Activated naive CD8-positive, alpha-beta T cell treated with anti-CD3 and anti-CD28 coated beads, Interleukin-2, amount 10 ng/mL, durations not matched to agents 7 days and 5 days (primary cell): ENCODE measurements at regions not wholly inside any gene's neighbourhood (a gene's known extent, or its start where the extent isn't known, plus 50 kb on each side); places are given as distances from the start of the nearest gene placed in this dataset.
"Not testable (repeated sequence)": the region's sequence is repeated elsewhere in the genome, so short reads cannot be mapped to it uniquely, and the experiment has no call there.

Experiments
- ATAC-seq: fragments of 150-1000 bp; cut with Tn5 transposase; one replicate; pipeline ENCODE4 v1.10.0; 2021; ENCODE audit warnings: low read depth, moderate library complexity
- POLR2A ChIA-PET: fragments of 350-600 bp; sonication (Branson Sonifier 250); formaldehyde crosslinking; loops from one replicate; lab custom pipeline; 2021; ENCODE audit warnings: antibody characterized with exemption; lab: Charles Lee
- DNase-seq: peaks from one replicate; pipeline ENCODE4 v3.0.0; 2021
- H3K27ac Mint-ChIP-seq: one replicate; pipeline ENCODE4 v1.8.0; 2022; ENCODE audit warnings: mild to moderate bottlenecking, mixed read lengths
- H3K27me3 Mint-ChIP-seq: one replicate; pipeline ENCODE4 v1.8.0; 2022; ENCODE audit warnings: mild to moderate bottlenecking, moderate library complexity, mixed read lengths
- H3K36me3 Mint-ChIP-seq: one replicate; pipeline ENCODE4 v1.8.0; 2021; ENCODE audit warnings: mild to moderate bottlenecking, mixed read lengths
- H3K4me1 Mint-ChIP-seq: one replicate; pipeline ENCODE4 v1.8.0; 2021; ENCODE audit warnings: mixed read lengths
- H3K4me3 Mint-ChIP-seq: one replicate; pipeline ENCODE4 v1.8.0; 2022; ENCODE audit warnings: mild to moderate bottlenecking, moderate library complexity, mixed read lengths
- H3K9me3 Mint-ChIP-seq: one replicate; pipeline ENCODE4 v1.8.0; 2021; ENCODE audit warnings: mixed read lengths

- H3K9me3 Mint-ChIP-seq, H3K4me1 Mint-ChIP-seq, H3K36me3 Mint-ChIP-seq, H3K27me3 Mint-ChIP-seq, DNase-seq, POLR2A ChIA-PET, H3K4me3 Mint-ChIP-seq, ATAC-seq, H3K27ac Mint-ChIP-seq: not testable (repeated sequence)
These were observed 213.9 kb downstream of the SPATA31A6 start for GRCh38 chr9:42397336-42397735.

- H3K9me3 Mint-ChIP-seq, H3K27ac Mint-ChIP-seq, H3K36me3 Mint-ChIP-seq, H3K4me1 Mint-ChIP-seq, H3K4me3 Mint-ChIP-seq, ATAC-seq, DNase-seq, H3K27me3 Mint-ChIP-seq, POLR2A ChIA-PET: not testable (repeated sequence)
These were observed 219.5 kb downstream of the SPATA31A6 start for GRCh38 chr9:42402919-42403318.

GRCh38 chr9:42409581-42409980, 226.1 kb downstream of the SPATA31A6 start:
- POLR2A ChIA-PET, DNase-seq, H3K9me3 Mint-ChIP-seq, H3K36me3 Mint-ChIP-seq, H3K4me1 Mint-ChIP-seq, H3K27ac Mint-ChIP-seq, ATAC-seq, H3K27me3 Mint-ChIP-seq, H3K4me3 Mint-ChIP-seq: not testable (repeated sequence)

GRCh38 chr9:42412354-42412753, 228.9 kb downstream of the SPATA31A6 start:
- DNase-seq, POLR2A ChIA-PET, H3K9me3 Mint-ChIP-seq: not testable (repeated sequence)

GRCh38 chr9:42414865-42415264, 231.4 kb downstream of the SPATA31A6 start:
- H3K4me1 Mint-ChIP-seq, POLR2A ChIA-PET, H3K36me3 Mint-ChIP-seq, H3K27ac Mint-ChIP-seq, H3K9me3 Mint-ChIP-seq, H3K4me3 Mint-ChIP-seq, ATAC-seq, DNase-seq, H3K27me3 Mint-ChIP-seq: not testable (repeated sequence)

More at GRCh38 chr9:42412354-42412753, 228.9 kb downstream of the SPATA31A6 start:
- not testable (repeated sequence) for H3K27ac Mint-ChIP-seq, H3K36me3 Mint-ChIP-seq, H3K4me1 Mint-ChIP-seq, H3K4me3 Mint-ChIP-seq, ATAC-seq, H3K27me3 Mint-ChIP-seq

GRCh38 chr9:42419652-42420051, 236.2 kb downstream of the SPATA31A6 start:
- H3K4me1 Mint-ChIP-seq, H3K27me3 Mint-ChIP-seq, POLR2A ChIA-PET, H3K4me3 Mint-ChIP-seq, H3K9me3 Mint-ChIP-seq, DNase-seq, H3K36me3 Mint-ChIP-seq, H3K27ac Mint-ChIP-seq, ATAC-seq: not testable (repeated sequence)

- H3K27ac Mint-ChIP-seq, DNase-seq, H3K9me3 Mint-ChIP-seq, H3K27me3 Mint-ChIP-seq, H3K4me3 Mint-ChIP-seq, H3K36me3 Mint-ChIP-seq, ATAC-seq, POLR2A ChIA-PET, H3K4me1 Mint-ChIP-seq: not testable (repeated sequence)
These were observed 236.9 kb downstream of the SPATA31A6 start for GRCh38 chr9:42420324-42420723.

- DNase-seq, H3K27ac Mint-ChIP-seq, ATAC-seq, H3K9me3 Mint-ChIP-seq, H3K27me3 Mint-ChIP-seq, H3K36me3 Mint-ChIP-seq, H3K4me3 Mint-ChIP-seq, POLR2A ChIA-PET, H3K4me1 Mint-ChIP-seq: not testable (repeated sequence)
These were observed 238.2 kb downstream of the SPATA31A6 start for GRCh38 chr9:42421630-42422029.

GRCh38 chr9:42430674-42431615, 247.5 kb downstream of the SPATA31A6 start:
- H3K27ac Mint-ChIP-seq: not testable (repeated sequence)

GRCh38 chr9:42431616-42432010, 248.2 kb downstream of the SPATA31A6 start:
- H3K27ac Mint-ChIP-seq, H3K27me3 Mint-ChIP-seq, POLR2A ChIA-PET, H3K36me3 Mint-ChIP-seq, H3K4me1 Mint-ChIP-seq, ATAC-seq, DNase-seq, H3K9me3 Mint-ChIP-seq, H3K4me3 Mint-ChIP-seq: not testable (repeated sequence)

More at GRCh38 chr9:42430674-42431615, 247.5 kb downstream of the SPATA31A6 start:
- H3K9me3 Mint-ChIP-seq, POLR2A ChIA-PET, H3K4me1 Mint-ChIP-seq, DNase-seq, ATAC-seq, H3K36me3 Mint-ChIP-seq, H3K27me3 Mint-ChIP-seq, H3K4me3 Mint-ChIP-seq: not testable (repeated sequence)

- POLR2A ChIA-PET, H3K27ac Mint-ChIP-seq, H3K4me1 Mint-ChIP-seq, H3K9me3 Mint-ChIP-seq, H3K4me3 Mint-ChIP-seq, DNase-seq, H3K27me3 Mint-ChIP-seq, H3K36me3 Mint-ChIP-seq, ATAC-seq: not testable (repeated sequence)
These were observed 251.6 kb downstream of the SPATA31A6 start for GRCh38 chr9:42434844-42435714.

GRCh38 chr9:42435715-42436342, 252.4 kb downstream of the SPATA31A6 start:
- H3K27ac Mint-ChIP-seq, DNase-seq, H3K36me3 Mint-ChIP-seq, POLR2A ChIA-PET, H3K9me3 Mint-ChIP-seq, H3K27me3 Mint-ChIP-seq, ATAC-seq, H3K4me3 Mint-ChIP-seq, H3K4me1 Mint-ChIP-seq: not testable (repeated sequence)

- H3K36me3 Mint-ChIP-seq, POLR2A ChIA-PET, H3K4me3 Mint-ChIP-seq, H3K27me3 Mint-ChIP-seq, H3K9me3 Mint-ChIP-seq, H3K4me1 Mint-ChIP-seq, H3K27ac Mint-ChIP-seq, ATAC-seq, DNase-seq: not testable (repeated sequence)
These were observed 253.7 kb downstream of the SPATA31A6 start for GRCh38 chr9:42437057-42437759.
